ENCODE measurements at regions not wholly inside any gene's neighbourhood (a gene's known extent, or its start where the extent isn't known, plus 50 kb on each side); places are given as distances from the start of the nearest gene placed in this dataset.

DNA sequence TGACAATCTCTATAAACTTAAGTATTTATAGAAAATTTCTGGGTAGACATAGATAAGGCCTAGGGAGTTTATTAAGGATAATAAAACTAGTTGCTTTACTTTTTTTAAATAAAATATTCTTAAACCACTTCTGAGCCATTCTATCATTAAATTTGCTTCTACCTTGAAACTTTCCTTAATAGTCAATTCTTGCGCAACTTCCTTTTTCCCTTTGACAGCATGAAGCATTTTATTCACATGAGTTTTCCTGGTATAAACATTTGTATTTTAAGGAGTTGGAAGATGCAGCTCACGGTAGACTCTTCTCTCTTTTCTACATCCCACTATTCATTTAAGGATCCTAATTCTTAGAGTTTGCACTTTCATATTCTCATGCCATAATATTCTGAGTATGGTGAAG lies 75.8 kb upstream of the DPH5 start:
- H3K27ac ChIP-seq (ENCODE audit: low read depth, low read length): no peak overlapping the region
- DNase-seq (ENCODE audit: low read depth, low spot score): no peak
- TF ChIP-seq, protein P1, sequence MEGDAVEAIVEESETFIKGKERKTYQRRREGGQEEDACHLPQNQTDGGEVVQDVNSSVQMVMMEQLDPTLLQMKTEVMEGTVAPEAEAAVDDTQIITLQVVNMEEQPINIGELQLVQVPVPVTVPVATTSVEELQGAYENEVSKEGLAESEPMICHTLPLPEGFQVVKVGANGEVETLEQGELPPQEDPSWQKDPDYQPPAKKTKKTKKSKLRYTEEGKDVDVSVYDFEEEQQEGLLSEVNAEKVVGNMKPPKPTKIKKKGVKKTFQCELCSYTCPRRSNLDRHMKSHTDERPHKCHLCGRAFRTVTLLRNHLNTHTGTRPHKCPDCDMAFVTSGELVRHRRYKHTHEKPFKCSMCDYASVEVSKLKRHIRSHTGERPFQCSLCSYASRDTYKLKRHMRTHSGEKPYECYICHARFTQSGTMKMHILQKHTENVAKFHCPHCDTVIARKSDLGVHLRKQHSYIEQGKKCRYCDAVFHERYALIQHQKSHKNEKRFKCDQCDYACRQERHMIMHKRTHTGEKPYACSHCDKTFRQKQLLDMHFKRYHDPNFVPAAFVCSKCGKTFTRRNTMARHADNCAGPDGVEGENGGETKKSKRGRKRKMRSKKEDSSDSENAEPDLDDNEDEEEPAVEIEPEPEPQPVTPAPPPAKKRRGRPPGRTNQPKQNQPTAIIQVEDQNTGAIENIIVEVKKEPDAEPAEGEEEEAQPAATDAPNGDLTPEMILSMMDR (IDR thresholded peaks at IDR 0.05; ENCODE audit: low read depth, low read length): no peak
- CTCF ChIA-PET: interaction anchor here (0.9 kb wide), 1 partner anchor 187 kb away, joined by 3 read pairs; no protein-coding TSS in a partner anchor
- H3K4me3 ChIP-seq (ENCODE audit: low read depth, low read length): no peak overlapping the region
- POLR2A ChIA-PET: no interaction called here
- no peaks in the 10 kb centered on the region for H3K9me3 ChIP-seq (ENCODE audit: control insufficient read depth, insufficient read depth, low read length)
- no peaks in the 10 kb centered on the region for H3K27me3 ChIP-seq (ENCODE audit: control insufficient read depth, insufficient read depth, low read length)

DNA sequence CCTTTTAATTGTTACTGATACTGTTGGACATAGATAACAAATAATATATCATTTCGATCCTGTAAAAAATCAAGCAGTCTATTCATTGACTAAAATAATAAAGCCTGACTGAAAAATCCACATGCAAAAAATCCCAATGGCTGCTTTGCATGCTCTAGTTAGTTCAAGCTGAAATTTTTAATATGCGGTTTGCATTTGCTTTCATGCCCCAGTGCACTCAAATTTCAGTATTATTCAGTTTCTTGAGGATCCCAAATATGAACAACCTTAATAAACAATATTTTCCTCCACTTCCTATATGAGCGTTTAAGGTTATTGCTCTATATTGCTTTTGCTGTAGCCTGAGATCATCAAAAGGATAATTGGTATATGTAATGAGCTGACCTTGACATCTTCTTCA lies 75.1 kb upstream of the DPH5 start:
- no peaks in the 10 kb centered on the region for H3K27me3 ChIP-seq (ENCODE audit: control insufficient read depth, insufficient read depth, low read length)
- ChIA-PET CTCF (no interaction called here), POLR2A (no interaction called here)
- H3K9me3 ChIP-seq (ENCODE audit: control insufficient read depth, insufficient read depth, low read length): no peaks in the 10 kb centered on the region
- TF ChIP-seq, protein P1 (IDR thresholded peaks at IDR 0.05; ENCODE audit: low read depth, low read length): no peak
- no peak overlapping the region for H3K4me3 ChIP-seq (ENCODE audit: low read depth, low read length)
- DNase-seq (ENCODE audit: low read depth, low spot score): no peak
- no peak overlapping the region for H3K27ac ChIP-seq (ENCODE audit: low read depth, low read length)

DNA sequence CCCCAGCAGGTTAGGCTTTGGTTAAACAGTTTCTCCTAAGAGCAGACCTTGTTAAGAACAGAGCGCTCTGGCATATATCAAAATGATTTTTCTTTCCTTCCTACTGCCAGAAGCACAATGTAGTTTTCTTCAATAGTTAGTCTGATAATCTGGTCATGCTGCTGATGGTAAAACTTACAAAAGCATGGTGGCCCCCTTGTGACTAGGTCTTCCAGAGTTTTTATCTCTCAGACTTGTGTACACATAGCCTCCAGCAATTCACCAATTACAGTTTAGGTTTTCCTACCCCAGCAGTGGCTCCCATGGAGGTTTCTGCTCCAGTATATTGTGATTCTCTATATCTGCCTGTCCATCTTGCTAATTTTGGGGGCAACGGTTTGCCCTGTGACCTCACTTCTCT lies 73.3 kb upstream of the DPH5 start:
- Histone ChIP-seq H3K4me3 (ENCODE audit: low read depth, low read length) (no peak overlapping the region), H3K27ac (ENCODE audit: low read depth, low read length) (no peak overlapping the region), H3K9me3 (ENCODE audit: control insufficient read depth, insufficient read depth, low read length) (no peaks in the 10 kb centered on the region), H3K27me3 (ENCODE audit: control insufficient read depth, insufficient read depth, low read length) (no peaks in the 10 kb centered on the region)
- TF ChIP-seq, protein P1 (IDR thresholded peaks at IDR 0.05; ENCODE audit: low read depth, low read length): no peak
- DNase-seq (ENCODE audit: low read depth, low spot score): no peak
- CTCF ChIA-PET: no interaction called here
- POLR2A ChIA-PET: no interaction called here

DNA sequence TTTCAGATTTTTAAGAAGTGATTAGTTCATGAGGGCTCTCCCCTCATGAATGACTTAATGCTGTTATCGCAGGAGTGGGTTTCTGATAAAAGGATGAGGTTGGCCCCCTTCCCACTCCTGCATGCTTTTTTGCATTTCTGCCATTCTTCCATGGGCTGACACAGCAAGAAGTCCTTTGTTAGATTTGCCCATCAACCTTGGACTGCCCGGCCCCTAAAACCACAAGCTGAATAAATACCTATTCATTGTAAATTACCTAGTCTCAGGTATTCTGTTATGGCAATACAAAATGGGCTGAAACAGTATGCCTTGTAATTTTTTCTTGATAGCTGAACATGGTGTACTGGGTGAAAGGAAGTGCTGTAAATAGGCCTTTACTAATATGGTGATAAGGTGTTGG lies 72.7 kb upstream of the DPH5 start:
- H3K4me3 ChIP-seq (ENCODE audit: low read depth, low read length): no peak overlapping the region
- no peaks in the 10 kb centered on the region for H3K9me3 ChIP-seq (ENCODE audit: control insufficient read depth, insufficient read depth, low read length)
- H3K27me3 ChIP-seq (ENCODE audit: control insufficient read depth, insufficient read depth, low read length): no peaks in the 10 kb centered on the region
- no peak overlapping the region for H3K27ac ChIP-seq (ENCODE audit: low read depth, low read length)
- no peak for DNase-seq (ENCODE audit: low read depth, low spot score)
- POLR2A ChIA-PET: no interaction called here
- CTCF ChIA-PET: no interaction called here
- TF ChIP-seq, protein P1 (IDR thresholded peaks at IDR 0.05; ENCODE audit: low read depth, low read length): no peak

DNA sequence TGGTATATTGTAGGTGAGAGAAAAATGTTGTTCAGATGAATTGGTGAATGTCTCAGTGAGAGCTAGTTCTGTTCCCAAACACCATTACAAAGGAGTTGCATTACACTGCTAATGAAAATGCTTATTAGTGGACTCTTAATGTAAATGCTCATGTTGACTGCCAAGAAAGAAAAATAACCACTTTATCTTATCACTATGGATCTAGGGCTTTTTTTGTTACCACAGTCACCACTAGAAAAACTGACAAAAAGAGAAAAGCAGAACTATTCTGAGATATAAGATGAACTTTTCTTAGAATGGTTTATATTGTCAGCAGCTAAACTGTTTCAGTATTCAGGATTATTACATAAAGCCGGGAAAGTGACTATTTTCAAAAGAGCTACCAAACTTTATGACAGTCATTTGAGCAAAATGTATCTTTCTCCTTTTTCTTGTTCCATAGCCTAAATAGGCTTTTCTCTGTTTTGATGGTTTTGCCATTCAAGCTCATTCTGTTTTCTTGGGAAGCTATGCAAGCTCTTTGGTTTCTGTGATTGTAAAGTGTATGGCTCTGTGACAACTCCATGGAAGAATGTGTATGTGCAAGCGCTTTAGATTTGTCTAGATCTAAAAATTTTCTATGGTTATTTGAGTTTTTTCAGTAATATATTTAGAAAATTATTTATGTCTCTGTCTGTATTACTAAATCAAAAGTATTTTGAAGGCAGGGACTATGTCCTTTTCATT lies 64.2 kb upstream of the DPH5 start:
- Histone ChIP-seq H3K27me3 (ENCODE audit: control insufficient read depth, insufficient read depth, low read length) (no peaks in the 10 kb centered on the region), H3K27ac (ENCODE audit: low read depth, low read length) (no peak overlapping the region), H3K4me3 (ENCODE audit: low read depth, low read length) (no peak overlapping the region), H3K9me3 (ENCODE audit: control insufficient read depth, insufficient read depth, low read length) (no peaks in the 10 kb centered on the region)
- DNase-seq (ENCODE audit: low read depth, low spot score): no peak
- ChIA-PET POLR2A (no interaction called here), CTCF (no interaction called here)
- TF ChIP-seq, protein P1 (IDR thresholded peaks at IDR 0.05; ENCODE audit: low read depth, low read length): no peak

Measured in AG04450 (cell line).